ENCODE measurements at regions not wholly inside any gene's neighbourhood (a gene's known extent, or its start where the extent isn't known, plus 50 kb on each side); places are given as distances from the start of the nearest gene placed in this dataset.
"Not testable (repeated sequence)": the region's sequence is repeated elsewhere in the genome, so short reads cannot be mapped to it uniquely, and the experiment has no call there.

DNA sequence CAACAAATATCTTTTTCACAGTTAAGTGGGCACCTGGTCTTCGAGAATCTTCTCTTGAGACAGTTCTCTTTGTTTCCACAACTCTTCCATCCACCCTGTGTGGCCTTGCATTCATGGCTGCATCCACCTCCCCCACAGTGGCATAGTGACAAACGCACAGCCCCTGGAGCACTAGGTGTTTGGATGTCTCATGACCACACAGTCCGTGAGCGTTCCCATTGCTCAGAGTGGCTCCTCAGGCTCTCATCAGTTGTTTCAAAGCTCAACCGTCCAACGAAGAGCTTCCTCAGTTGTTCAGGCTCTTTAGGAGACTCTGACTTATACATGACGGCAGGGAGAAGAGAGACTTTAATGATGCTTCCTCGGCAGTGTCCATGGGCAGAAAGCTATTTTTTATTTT is 191.6 kb downstream of the CDRT15L2 start:
- DNase-seq (ENCODE audit: low read depth) = no peak

DNA sequence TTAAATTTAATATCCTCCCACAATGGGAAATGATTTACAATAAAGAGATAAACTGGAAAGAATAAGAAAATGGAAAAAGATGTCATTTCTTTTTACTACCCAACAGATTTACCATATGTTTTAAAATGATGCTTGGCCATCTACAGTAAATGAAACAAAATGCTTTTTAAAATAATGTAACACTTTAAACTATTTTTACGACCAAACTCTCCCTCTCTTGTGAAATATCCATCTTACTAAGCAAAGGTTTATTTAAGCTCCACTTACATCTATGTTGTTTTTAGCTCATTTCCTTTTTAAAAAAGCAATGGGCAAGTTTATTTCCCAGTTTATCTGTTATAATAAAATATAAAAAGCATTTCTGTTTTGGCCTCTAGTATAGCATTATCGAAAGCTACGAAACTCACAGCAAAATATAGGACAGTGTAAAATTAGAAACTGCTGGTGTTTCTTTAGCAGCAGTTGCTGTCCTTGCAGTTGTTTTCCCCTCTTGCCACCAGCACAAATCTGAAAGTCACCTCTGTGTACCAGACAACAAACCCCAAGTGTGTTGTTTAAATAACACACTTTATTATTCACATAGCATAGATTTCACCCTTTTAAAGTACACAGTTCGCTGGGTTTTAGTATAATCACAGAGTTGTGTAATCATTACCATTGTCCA is 195.1 kb downstream of the CDRT15L2 start:
- DNase-seq (ENCODE audit: low read depth) = no peak

DNA sequence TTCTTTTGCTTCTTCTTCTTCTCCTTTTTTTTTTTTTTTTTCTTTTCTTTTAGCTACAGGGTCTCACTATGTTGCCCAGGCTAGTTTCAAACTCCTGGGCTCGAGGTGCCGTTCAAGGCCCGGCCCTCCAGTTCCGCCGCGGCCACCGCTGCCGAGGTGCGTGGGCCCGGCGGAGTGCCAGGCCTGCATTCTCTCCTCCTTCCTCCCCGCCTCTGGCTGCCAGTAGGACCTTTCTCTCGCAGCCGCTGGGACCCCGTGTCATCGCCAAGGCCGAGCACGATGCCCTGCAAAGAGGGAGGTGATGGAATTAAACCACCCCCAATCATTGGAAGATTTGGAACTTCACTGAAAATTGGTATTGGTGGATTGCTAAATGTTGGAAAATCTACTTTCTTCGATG is 195.8 kb downstream of the CDRT15L2 start:
- no peak for DNase-seq (ENCODE audit: low read depth)

DNA sequence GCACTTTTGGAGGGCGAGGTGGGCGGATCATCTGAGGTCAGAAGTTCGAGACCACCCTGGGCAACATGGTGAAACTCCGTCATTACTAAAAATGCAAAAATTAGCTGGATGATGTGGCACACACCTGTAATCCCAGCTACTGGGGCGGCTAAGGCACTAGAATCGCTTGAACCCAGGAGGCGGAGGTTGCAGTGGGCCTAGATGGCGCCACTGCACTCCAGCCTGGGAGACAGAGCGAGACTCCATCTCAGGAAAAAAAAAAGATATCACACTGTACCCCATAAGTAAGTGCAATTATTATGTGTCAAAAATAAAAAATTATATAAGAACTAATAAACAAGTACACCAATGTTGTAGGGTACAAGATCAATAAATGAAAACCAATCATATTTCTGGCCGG is 200.0 kb downstream of the CDRT15L2 start:
- DNase-seq (ENCODE audit: low read depth) = no peak

DNA sequence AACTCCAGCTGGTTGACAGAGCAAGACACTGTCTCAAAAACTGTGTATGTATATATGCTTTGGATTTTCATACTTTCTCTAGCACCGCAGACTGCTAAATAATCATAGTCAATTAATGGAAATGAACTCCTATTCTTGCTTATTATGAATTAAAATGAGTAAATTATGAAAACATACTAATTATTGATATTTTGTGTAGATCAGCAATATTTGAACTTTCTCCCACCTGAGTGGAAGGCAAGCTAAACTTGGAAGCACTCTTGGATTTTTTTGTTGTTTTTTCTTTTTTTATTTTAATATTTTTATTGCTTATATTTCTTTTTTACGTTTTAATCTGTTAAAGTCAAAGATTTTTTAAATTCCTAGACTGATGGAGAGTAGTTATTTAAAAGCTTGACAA is 201.7 kb downstream of the CDRT15L2 start:
- no peak for DNase-seq (ENCODE audit: low read depth)

DNA sequence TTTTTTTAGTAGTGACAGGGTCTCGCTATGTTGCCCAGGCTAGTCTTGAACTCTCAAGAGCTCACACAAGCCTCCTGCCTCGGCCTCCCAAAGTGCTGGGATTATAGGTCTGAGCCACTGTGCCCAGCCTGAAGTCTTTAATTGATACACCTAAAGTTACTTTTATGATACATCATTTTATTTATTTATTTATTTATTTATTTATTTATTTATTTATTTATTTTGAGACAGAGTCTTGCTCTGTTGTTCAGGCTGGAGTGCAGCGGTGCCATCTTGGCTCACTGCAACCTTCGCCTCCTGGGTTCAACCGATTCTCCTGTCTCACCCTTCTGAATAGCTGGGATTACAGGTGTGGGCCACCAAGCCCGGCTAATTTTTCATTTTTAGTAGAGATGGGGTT is 202.3 kb downstream of the CDRT15L2 start:
- not testable (repeated sequence) for DNase-seq (ENCODE audit: low read depth)

DNA sequence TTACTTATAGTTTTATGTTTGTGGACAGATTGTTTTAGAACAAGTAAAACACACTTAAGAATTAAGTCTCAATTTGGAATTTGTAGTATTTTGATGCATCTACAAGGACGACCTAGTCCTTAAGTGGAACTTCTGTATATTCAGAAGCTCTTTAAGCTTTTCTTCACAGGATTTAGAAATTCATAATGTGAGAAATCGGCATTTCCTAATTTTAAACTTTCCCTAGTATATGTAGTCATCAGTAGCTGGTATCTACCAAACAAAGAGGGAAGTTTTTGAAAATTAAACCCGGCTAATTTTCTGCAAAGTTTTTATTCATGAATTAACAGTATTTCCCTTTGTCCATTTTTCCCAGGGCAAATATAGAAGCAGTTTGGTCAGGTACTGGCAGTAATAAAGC is 203.6 kb downstream of the CDRT15L2 start:
- DNase-seq (ENCODE audit: low read depth) = no peak

DNA sequence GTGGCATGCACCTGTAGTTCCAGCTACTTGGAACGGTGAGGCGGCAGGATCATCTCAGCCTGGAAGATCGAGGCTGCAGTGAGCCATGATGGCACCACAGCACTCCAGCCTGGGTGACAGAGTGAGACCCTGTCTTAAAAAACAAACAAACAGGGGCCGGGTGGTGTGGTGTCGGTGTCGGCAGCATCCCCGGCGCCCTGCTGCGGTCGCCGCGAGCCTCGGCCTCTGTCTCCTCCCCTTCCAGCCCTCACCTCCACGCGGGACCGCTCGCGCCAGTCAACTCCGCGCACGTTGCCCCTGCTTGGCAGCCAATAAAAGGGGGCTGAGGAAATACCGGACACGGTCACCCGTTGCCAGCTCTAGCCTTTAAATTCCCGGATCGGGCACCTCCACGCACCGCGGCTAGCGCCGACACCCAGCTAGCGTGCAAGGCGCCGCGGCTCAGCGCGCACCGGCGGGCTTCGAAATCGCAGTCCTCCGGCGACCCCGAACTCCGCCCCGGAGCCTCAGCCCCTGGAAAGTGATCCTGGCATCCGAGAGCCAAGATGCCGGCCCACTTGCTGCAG is 204.7 kb downstream of the CDRT15L2 start:
- DNase-seq (ENCODE audit: low read depth) = no peak

DNA sequence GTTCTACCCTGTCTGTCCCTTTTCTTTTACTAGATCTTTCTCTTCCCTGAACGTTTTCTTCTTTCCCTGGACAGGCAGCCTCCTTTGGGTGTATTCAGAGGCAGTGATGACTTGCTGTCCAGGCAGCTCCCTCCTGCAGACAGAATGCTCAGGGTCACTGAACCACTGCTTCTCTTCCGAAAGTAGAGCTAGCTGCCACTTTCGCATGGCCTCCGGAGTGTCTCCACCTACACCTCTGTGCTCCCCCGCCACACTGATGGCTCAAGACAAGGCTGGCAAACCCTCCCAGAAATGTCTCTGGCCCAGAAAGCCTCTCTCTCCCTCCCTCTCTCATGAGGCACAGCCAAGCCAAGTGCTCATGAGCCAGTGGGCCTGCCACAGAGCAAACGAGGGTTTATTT is 207.8 kb downstream of the CDRT15L2 start:
- DNase-seq (ENCODE audit: low read depth) = no peak

DNA sequence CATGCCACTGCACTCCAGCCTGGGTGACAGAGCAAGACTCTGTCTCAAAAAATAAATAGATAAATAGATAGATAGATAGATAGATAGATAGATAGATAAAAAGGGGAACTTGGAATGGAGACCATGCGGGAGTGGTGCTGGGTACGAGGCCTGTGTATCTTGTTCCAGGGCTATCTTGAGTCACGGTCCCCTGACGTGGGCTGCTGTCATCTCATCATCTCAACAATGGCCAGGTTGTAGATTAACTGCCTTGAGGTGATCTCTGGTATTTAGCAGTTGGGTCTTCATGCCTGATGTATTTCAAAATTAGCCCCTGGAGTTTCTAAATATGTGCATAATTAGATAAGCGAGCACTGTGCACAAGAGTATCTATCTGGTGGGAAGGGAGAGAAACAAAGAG is 212.1 kb downstream of the CDRT15L2 start:
- no peak for DNase-seq (ENCODE audit: low read depth)

DNA sequence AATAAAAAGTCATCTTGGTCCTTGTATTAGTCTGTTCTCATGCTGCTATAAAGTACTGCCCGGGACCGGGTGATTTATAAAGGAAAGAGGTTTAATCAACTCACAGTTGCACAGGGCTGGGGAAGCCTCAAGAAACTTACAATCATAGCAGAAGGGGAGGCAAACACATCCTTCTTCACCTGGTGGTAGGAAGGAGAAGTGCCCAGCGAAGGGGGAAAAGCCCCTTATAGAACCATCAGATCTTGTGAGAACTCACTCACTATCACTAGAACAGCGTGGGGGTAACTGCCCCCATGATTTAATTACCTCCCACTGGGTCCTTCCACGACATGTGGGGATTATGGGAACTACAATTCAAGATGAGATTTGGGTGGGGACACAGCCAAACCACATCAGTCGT is 215.0 kb downstream of the CDRT15L2 start:
- DNase-seq (ENCODE audit: low read depth) = not testable (repeated sequence)

DNA sequence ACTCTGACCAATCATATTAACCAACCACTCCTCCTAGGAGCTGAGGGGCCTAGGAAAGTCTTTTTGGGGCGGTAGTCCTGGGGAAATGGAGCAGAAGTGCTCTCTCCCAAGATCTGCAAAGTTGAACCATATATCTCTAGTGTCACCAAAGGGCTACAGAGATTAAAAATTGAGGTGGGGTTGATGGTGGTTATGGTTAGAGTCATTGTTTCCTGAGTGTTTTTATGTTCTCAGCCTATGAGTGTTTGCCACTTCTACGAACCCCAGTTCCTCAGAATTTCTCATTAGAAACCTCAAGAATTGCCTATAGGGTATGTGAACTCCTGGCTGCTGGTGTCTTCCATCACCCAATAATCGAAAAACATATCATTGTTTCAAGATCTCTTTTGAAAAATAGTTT is 217.8 kb downstream of the CDRT15L2 start:
- DNase-seq (ENCODE audit: low read depth) = no peak

DNA sequence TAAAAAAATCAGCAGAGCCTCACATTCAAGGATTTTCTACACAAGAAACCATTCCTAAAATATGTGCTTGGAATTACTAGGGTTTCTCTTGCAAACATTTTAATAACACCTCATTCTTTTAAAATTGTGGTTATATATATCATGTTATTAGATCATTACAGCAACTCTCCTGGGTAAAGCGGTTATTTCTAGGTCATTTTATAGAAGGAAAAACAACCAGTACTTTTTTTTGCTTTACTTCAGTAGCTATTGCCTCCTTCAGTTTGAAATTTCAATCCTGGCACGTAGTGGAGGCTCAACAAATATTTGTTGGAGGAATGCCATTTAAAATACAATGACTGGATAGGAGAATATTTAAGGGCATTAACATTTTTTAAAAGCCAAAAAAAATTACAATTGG is 220.6 kb downstream of the CDRT15L2 start:
- DNase-seq (ENCODE audit: low read depth) = no peak

DNA sequence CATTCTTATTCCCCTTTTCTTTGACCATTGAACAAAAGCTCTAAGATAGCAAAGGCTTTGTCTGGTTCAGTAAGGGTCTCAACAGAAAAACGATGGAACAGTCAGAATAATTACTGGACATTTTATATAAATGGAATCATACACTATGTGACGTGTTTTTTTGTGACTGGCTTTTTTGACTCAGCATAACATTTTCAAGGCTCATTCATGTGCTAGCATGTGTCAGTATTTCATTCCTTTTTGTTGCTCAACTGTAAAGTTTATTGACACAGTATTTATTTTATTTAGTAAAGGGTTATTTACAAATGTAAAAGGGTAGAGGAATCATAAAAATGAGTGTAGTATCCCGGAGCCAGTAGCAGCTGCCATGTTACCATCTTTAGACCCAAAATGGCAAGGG is 226.2 kb downstream of the CDRT15L2 start:
- no peak for DNase-seq (ENCODE audit: low read depth)

DNA sequence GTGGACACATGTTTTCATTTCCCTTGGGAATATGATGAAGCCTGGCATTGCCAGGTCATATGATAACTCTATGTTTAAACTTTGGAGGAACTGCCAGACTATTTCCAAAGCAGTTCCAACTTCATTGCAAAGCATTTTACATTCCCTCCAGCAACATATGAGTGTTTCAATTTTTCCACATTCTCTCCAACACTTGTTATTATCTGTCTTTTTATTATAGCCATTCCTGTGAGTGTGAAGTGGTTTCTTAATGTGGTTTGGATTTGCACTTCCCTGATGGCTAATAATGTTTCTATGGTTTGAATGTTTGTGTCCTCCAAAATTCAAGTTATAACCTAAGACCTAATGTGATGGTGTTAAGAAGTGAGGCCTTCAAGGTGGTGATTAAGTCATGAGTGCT is 228.0 kb downstream of the CDRT15L2 start:
- DNase-seq (ENCODE audit: low read depth) = not testable (repeated sequence)

DNA sequence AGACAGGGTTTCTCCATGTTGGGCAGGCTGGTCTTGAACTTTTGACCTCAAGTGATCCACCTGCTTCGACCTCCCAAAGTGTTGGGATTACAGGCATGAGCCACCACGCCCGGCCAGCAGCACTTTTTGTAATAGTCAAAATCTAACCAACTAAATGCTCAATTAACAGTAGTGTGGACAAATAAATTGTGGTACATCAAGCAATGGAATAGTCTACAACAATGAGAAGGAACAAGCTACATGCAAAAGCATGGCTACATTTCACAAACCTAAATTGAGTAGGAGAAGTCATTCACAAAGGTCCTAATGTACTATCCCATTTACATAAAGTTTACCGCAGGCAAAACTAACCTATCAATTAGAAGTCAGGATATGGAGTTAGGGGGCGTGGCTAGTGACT is 227.4 kb downstream of the USP22 start:
- not testable (repeated sequence) for DNase-seq (ENCODE audit: low read depth)

DNA sequence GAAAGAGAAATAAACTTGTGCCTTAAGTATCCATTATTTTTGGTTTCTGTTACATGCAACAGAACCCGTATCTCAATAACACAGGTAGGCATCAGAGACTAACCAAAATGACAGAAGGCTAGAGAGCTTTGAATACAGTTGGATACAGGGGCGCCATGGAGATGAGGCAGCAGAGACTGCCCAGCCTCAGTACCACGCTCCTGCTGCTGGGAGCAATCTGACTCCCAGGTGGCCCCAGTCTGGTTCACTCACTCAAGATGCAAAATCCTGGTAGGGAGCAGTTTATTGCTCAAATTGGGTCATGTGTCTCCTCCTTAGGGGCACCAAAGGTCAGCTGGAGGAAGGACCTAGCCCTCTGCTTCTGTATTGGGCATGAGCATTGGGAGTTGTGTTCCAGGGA is 218.9 kb downstream of the USP22 start:
- no peak for DNase-seq (ENCODE audit: low read depth)

DNA sequence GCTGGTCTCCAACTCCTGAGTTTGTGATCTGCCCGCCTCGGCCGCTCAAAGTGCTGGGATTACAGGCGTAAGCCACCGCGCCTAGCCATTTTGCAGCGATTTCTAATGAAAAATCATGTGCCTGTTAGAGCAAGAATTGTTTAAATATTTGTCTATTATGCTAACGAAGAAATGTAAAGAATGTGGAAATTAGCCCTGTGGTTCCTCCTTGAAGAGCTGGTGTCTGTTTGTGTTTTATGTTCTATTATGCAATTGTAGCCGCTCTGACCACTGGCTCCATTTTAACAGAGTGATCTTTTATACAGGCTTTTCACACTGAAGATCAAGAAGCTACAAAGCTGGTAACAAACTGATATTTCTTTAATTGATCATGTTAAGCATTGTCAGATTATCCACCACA is 217.3 kb downstream of the USP22 start:
- DNase-seq (ENCODE audit: low read depth) = no peak

DNA sequence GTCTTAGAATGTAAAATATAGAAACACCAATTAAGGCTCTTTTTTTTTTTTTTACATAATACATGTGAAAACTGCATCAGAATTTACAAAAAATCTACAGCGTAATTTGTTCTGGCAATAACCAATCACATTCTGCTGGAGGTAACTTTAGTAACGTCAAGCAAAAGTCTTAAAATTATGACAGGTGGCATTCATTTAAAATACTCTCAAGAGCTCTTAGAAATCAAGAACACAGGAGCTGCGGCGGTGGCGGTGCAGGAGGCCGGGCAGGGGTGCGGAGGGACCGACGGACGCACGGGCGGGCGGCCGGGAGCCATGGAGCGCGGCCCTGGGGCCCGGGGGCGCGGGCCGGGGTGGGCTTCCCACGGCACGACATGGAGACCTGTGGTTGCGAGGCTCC is 202.4 kb downstream of the USP22 start:
- not testable (repeated sequence) for DNase-seq (ENCODE audit: low read depth)

DNA sequence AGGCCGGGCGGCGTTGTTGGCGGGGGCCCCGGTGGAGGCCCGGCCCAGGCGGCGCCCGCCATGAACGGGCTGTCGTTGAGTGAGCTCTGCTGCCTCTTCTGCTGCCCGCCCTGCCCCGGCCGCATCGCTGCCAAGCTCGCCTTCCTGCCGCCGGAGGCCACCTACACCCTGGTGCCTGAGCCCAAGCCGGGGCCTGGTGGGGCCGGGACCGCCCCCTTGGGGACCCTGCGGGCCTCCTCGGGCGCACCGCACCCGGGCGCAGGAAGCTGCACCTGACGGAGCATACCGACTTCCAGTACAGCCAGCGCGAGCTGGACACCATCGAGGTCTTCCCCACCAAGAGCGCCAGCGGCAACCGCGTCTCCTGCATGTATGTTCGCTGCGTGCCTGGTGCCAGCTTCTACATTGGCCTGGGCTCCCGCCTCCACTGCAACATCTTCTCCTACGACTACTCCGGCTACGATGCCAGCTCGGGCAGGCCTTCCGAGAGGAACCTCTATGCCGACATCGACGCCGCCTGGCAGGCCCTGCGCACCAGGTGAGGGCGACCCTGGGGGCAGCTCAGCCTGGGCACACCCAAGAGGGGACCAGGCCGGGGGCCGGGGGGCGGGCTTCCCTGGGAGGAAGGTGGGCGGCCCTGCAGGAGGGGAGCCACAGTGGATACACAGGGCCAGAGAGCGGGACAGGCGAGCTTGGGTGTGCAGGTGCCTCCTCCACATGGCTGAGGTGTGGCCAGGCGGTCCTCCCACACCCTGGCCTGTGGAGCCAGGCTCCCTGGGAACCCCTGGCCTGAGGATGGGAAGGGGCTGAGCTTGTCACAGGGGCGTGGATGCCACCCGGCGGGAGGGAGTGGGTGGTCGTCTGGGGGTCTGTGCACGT is 201.6 kb downstream of the USP22 start:
- not testable (repeated sequence) for DNase-seq (ENCODE audit: low read depth)

DNA sequence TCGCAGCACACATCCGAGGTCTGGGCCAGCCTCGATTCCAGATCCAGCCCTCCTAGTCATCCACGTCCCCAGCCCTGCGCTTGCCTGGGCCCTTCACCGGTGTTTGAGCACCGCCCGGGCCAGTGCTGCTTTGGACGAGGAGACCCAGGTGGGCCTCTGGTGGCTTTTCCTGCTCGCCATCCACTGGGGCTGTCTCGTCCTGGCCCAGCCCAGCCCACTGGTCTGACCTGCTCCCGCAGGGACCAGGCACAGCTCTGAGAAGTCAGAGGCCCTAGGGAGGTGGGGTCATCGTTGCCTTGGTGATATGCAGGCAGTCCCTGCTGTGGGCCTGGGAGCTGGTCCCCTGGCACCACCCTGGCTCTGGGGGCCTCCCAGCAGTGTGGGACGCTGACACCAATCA is 200.8 kb downstream of the USP22 start:
- not testable (repeated sequence) for DNase-seq (ENCODE audit: low read depth)

DNA sequence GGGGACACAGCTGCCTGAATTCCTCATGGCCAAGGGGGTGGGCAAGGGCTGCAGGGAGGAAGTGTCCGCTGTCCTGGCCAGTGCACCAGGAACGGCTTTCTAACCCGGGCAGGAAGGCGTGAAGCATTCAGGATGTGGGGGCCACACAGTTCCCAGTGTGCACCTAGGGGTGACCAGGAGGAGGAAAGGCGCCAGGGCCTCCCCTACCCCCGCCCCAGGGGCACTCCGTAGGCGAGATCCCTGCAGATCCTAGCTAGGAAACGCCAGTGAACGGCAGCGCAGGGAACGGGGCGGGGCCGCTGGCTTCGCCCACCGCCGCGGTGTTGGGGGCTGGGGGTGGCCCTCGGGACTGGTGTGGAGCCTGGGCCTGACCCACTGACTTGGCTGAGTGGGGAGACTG is 199.6 kb downstream of the USP22 start:
- DNase-seq (ENCODE audit: low read depth) = not testable (repeated sequence)

Data from ELR (cell line).